Neural cell (in vitro differentiated cells): ENCODE measurements at regions not wholly inside any gene's neighbourhood (a gene's known extent, or its start where the extent isn't known, plus 50 kb on each side); places are given as distances from the start of the nearest gene placed in this dataset.

Source experiments
- H2AFZ ChIP-seq: fragments of 200-600, 300-800 bp; sonication (generic), shearing (Covaris generic); 2 replicates; pipeline ENCODE4 v1.6.0; 2014; ENCODE audit warnings: low read depth, mild to moderate bottlenecking, antibody characterized with exemption, low read length, moderate library complexity
- H3F3A ChIP-seq: fragments of 200-600 bp; shearing (Covaris generic); 2 replicates; pipeline ENCODE4 v1.6.1; 2016; ENCODE audit warnings: mild to moderate bottlenecking, moderate library complexity, mixed read lengths, antibody characterized with exemption, low read length; ENCODE audit not compliant: insufficient read depth, poor library complexity, severe bottlenecking
- H3K27ac ChIP-seq: fragments of 200-600, 300-800 bp; sonication (generic), shearing (Covaris generic); 2 replicates; pipeline ENCODE4 v1.5.1; 2014; ENCODE audit warnings: mild to moderate bottlenecking, low read length, moderate library complexity
- H3K27me3 ChIP-seq: fragments of 300-800, 200-600 bp; sonication (generic), shearing (Covaris generic); 2 replicates; pipeline ENCODE4 v1.6.0; 2014; ENCODE audit warnings: mild to moderate bottlenecking, low read depth, low read length, moderate library complexity; ENCODE audit not compliant: insufficient read depth
- H3K36me3 ChIP-seq: fragments of 300-800, 200-600 bp; sonication (generic), shearing (Covaris generic); 2 replicates; pipeline ENCODE4 v1.5.1; 2014; ENCODE audit warnings: mild to moderate bottlenecking, antibody characterized with exemption, low read length, moderate library complexity; ENCODE audit not compliant: insufficient read depth
- H3K4me2 ChIP-seq: fragments of 300-800, 200-600 bp; sonication (generic), shearing (Covaris generic); 2 replicates; pipeline ENCODE4 v1.6.0; 2014; ENCODE audit warnings: mild to moderate bottlenecking, low read length
- H3K4me3 ChIP-seq: fragments of 300-800, 200-600 bp; sonication (generic), shearing (Covaris generic); 2 replicates; pipeline ENCODE4 v1.5.1; 2014; ENCODE audit warnings: mild to moderate bottlenecking, low read length, moderate library complexity
- H3K79me2 ChIP-seq: fragments of 200-600 bp; shearing (Covaris generic); replicated peaks from 2 replicates; pipeline ENCODE4 v1.6.0; 2014; ENCODE audit warnings: mild to moderate bottlenecking, low read length, moderate library complexity; ENCODE audit not compliant: insufficient read depth
- H3K9ac ChIP-seq: fragments of 300-800, 200-600 bp; sonication (generic), shearing (Covaris generic); 2 replicates; pipeline ENCODE4 v1.6.1; 2016; ENCODE audit warnings: mild to moderate bottlenecking, low read length, mixed read lengths
- H3K9me2 ChIP-seq: fragments of 200-600 bp; shearing (Covaris generic); 2 replicates; pipeline ENCODE4 v1.6.1; 2016; ENCODE audit warnings: mild to moderate bottlenecking, low read length, mixed read lengths; ENCODE audit not compliant: insufficient read depth
- H3K9me3 ChIP-seq: fragments of 200-600, 300-800 bp; sonication (generic), shearing (Covaris generic); 2 replicates; pipeline ENCODE4 v1.6.1; 2016; ENCODE audit warnings: mild to moderate bottlenecking, mixed run types, low read length, moderate library complexity, mixed read lengths
- H4K20me1 ChIP-seq: fragments of 200-600 bp; shearing (Covaris generic); 2 replicates; pipeline ENCODE4 v1.6.1; 2016; ENCODE audit warnings: mild to moderate bottlenecking, mixed run types; ENCODE audit not compliant: insufficient read depth
- EP300 ChIP-seq: fragments of 450-650 bp; conservative IDR thresholded peaks from 2 replicates; pipeline ENCODE4 v1.6.1; 2014; ENCODE audit warnings: antibody characterized with exemption, mild to moderate bottlenecking, moderate library complexity; ENCODE audit not compliant: poor library complexity, severe bottlenecking
- EZH2 ChIP-seq: fragments of 200-600, 300-800 bp; shearing (Covaris generic), sonication (generic); IDR thresholded peaks from 2 replicates; pipeline ENCODE4 v1.6.1; 2014; ENCODE audit warnings: antibody characterized with exemption, low read length, borderline replicate concordance, mild to moderate bottlenecking; ENCODE audit not compliant: insufficient read depth, poor library complexity, severe bottlenecking
- MXI1 ChIP-seq: fragments of 450-650 bp; conservative IDR thresholded peaks from 2 replicates; pipeline ENCODE4 v1.6.1; 2014; ENCODE audit warnings: antibody characterized with exemption, mild to moderate bottlenecking; ENCODE audit not compliant: poor library complexity, severe bottlenecking
- POLR2AphosphoS5 ChIP-seq: IDR thresholded peaks from 2 replicates; pipeline ENCODE4 v1.6.1; 2012
- RAD21 ChIP-seq: fragments of 450-650 bp; conservative IDR thresholded peaks from 2 replicates; pipeline ENCODE4 v1.6.1; 2014; ENCODE audit warnings: antibody characterized with exemption, mild to moderate bottlenecking, moderate library complexity
- SMC3 ChIP-seq: fragments of 450-650 bp; conservative IDR thresholded peaks from 2 replicates; pipeline ENCODE4 v1.6.1; 2014; ENCODE audit warnings: antibody characterized with exemption, mild to moderate bottlenecking, moderate library complexity; ENCODE audit not compliant: poor library complexity
- TAF1 ChIP-seq: IDR thresholded peaks from 2 replicates; pipeline ENCODE4 v1.6.1; 2012; ENCODE audit warnings: low read depth
- TF ChIP-seq, protein P1 (sequence below): fragments of 450-650 bp; IDR thresholded peaks from 2 replicates; pipeline ENCODE4 v1.5.1; 2014; ENCODE audit warnings: antibody characterized with exemption, mild to moderate bottlenecking, moderate library complexity; ENCODE audit not compliant: poor library complexity, severe bottlenecking
- TF ChIP-seq, protein P2 (sequence below): IDR thresholded peaks from 2 replicates; pipeline ENCODE4 v1.6.1; 2012; ENCODE audit warnings: borderline replicate concordance

DNA sequence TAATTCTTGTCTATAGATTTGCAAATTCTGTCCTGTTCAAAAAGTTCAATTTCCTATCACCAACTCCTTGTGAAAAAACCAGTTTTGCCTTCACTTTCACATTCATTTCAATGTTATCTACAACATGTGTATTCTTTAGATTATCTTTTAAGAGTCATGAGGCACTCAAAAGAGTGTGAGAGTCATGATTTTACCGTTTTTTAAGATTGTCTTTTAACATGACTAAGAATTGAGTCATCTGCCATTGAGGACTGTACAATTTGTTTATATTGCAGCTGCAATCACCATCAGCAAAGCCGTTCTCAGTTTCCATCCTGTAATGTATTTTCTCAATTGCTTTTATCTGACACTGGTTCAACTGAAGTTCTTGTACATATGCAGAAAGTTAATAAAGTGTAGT is 275.8 kb downstream of the LNPK start:
- H3K27me3 ChIP-seq, result no peaks in the 10 kb centered on the region
- H3K9ac ChIP-seq, result no peak overlapping the region
- H3K36me3 ChIP-seq, result no peaks in the 10 kb centered on the region
- H3K79me2 ChIP-seq, result no peaks in the 10 kb centered on the region
- no peaks in the 10 kb centered on the region for H3K9me2 ChIP-seq
- no peaks in the 10 kb centered on the region for H3F3A ChIP-seq
- H2AFZ ChIP-seq, result no peak overlapping the region
- no peak overlapping the region for H3K4me2 ChIP-seq
- no peak overlapping the region for H3K4me3 ChIP-seq
- no peak overlapping the region for H3K27ac ChIP-seq
- H3K9me3 ChIP-seq, result no peaks in the 10 kb centered on the region
- H4K20me1 ChIP-seq, result no peaks in the 10 kb centered on the region
- no peak for TF ChIP-seq EP300
- no peak for TF ChIP-seq POLR2AphosphoS5
- no peak for TF ChIP-seq MXI1

DNA sequence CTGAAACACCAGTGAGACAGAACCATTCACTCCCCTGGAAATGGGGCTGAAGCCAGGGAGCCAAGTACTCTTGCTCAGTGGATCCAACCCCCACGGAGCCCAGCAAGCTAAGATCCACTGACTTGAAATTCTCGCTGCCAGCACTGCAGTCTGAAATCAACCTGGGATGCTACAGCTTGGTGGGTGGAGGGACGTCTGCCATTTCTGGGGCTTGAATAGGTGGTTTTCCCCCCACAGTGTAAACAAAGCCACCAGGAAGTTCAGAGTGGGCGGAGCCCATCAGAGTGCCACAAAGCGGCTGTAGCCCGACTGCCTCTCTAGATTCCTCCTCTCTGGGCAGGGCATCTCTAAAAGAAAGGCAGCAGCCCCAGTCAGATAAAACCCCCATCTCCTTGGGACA is 292.8 kb downstream of the LNPK start:
- no peaks in the 10 kb centered on the region for H3K27me3 ChIP-seq
- no peak overlapping the region for H3K27ac ChIP-seq
- no peaks in the 10 kb centered on the region for H3K9me2 ChIP-seq
- H2AFZ ChIP-seq, result no peak overlapping the region
- no peaks in the 10 kb centered on the region for H3K36me3 ChIP-seq
- H4K20me1 ChIP-seq, result no peaks in the 10 kb centered on the region
- no peaks in the 10 kb centered on the region for H3K79me2 ChIP-seq
- H3F3A ChIP-seq, result no peaks in the 10 kb centered on the region
- TF ChIP-seq, protein P1, sequence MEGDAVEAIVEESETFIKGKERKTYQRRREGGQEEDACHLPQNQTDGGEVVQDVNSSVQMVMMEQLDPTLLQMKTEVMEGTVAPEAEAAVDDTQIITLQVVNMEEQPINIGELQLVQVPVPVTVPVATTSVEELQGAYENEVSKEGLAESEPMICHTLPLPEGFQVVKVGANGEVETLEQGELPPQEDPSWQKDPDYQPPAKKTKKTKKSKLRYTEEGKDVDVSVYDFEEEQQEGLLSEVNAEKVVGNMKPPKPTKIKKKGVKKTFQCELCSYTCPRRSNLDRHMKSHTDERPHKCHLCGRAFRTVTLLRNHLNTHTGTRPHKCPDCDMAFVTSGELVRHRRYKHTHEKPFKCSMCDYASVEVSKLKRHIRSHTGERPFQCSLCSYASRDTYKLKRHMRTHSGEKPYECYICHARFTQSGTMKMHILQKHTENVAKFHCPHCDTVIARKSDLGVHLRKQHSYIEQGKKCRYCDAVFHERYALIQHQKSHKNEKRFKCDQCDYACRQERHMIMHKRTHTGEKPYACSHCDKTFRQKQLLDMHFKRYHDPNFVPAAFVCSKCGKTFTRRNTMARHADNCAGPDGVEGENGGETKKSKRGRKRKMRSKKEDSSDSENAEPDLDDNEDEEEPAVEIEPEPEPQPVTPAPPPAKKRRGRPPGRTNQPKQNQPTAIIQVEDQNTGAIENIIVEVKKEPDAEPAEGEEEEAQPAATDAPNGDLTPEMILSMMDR, result no peak
- no peak for TF ChIP-seq POLR2AphosphoS5
- TF ChIP-seq, protein P2, sequence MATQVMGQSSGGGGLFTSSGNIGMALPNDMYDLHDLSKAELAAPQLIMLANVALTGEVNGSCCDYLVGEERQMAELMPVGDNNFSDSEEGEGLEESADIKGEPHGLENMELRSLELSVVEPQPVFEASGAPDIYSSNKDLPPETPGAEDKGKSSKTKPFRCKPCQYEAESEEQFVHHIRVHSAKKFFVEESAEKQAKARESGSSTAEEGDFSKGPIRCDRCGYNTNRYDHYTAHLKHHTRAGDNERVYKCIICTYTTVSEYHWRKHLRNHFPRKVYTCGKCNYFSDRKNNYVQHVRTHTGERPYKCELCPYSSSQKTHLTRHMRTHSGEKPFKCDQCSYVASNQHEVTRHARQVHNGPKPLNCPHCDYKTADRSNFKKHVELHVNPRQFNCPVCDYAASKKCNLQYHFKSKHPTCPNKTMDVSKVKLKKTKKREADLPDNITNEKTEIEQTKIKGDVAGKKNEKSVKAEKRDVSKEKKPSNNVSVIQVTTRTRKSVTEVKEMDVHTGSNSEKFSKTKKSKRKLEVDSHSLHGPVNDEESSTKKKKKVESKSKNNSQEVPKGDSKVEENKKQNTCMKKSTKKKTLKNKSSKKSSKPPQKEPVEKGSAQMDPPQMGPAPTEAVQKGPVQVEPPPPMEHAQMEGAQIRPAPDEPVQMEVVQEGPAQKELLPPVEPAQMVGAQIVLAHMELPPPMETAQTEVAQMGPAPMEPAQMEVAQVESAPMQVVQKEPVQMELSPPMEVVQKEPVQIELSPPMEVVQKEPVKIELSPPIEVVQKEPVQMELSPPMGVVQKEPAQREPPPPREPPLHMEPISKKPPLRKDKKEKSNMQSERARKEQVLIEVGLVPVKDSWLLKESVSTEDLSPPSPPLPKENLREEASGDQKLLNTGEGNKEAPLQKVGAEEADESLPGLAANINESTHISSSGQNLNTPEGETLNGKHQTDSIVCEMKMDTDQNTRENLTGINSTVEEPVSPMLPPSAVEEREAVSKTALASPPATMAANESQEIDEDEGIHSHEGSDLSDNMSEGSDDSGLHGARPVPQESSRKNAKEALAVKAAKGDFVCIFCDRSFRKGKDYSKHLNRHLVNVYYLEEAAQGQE, result no peak
- no peak for TF ChIP-seq SMC3
- no peak for TF ChIP-seq RAD21
- no peak for TF ChIP-seq EZH2
- no peak for TF ChIP-seq EP300
- TF ChIP-seq MXI1, result no peak
- TF ChIP-seq TAF1, result no peak
- H3K9ac ChIP-seq, result no peak overlapping the region
- no peak overlapping the region for H3K4me2 ChIP-seq
- no peak overlapping the region for H3K4me3 ChIP-seq
- no peaks in the 10 kb centered on the region for H3K9me3 ChIP-seq

DNA sequence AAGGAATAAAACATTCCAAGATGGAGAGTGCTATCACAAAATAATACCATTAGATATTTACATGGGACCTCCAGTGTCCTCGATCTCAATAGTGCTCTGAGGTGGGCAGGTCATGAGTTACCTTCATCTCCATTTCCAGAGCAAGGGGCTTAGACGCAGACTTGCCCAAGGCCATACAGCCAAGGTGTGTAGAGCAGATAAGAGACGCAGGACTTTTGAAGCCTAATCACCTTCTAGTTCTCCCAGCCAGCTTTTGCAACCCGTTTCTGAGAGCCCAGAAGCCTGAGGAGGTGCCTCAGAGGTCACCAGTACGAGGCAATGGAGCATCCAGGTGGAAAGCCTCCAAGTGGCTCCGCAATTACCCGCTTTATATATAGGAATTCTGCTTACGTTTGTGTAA is 294.7 kb downstream of the LNPK start:
- Histone ChIP-seq H3K9me2 (no peaks in the 10 kb centered on the region), H3K4me2 (no peak overlapping the region), H3K27me3 (no peaks in the 10 kb centered on the region), H4K20me1 (no peaks in the 10 kb centered on the region), H3K4me3 (no peak overlapping the region), H3K27ac (no peak overlapping the region), H3K9ac (no peak overlapping the region), H3K79me2 (no peaks in the 10 kb centered on the region), H3F3A (no peaks in the 10 kb centered on the region), H2AFZ (no peak overlapping the region), H3K9me3 (no peaks in the 10 kb centered on the region), H3K36me3 (no peaks in the 10 kb centered on the region)
- TF ChIP-seq SMC3, result no peak
- no peak for TF ChIP-seq MXI1
- TF ChIP-seq EP300, result no peak
- TF ChIP-seq, protein P1, result no peak
- TF ChIP-seq POLR2AphosphoS5, result no peak
- no peak for TF ChIP-seq EZH2
- TF ChIP-seq, protein P2, result no peak
- no peak for TF ChIP-seq RAD21
- no peak for TF ChIP-seq TAF1
